ENCODE measurements at regions not wholly inside any gene's neighbourhood (a gene's known extent, or its start where the extent isn't known, plus 50 kb on each side); places are given as distances from the start of the nearest gene placed in this dataset.

DNA sequence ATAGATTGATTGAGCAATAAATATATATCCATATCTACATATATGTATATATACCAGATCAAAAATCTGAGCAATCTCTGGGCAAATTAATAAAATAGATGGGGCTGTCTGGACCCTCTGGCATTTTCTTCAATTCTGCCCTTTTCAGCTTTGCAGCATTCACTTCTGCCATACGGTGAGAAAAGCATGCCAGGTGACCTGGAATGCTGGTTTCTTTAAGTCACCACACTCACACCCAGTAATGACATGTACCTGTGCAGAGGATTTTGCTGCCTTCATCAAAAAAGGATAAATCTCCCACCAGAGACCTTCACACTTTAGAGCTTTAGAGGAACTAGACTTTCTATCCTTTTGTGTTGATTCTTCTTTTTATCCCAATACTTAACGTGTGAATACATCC lies 223.2 kb upstream of the NFIA start:
- H3K9me2 ChIP-seq (ENCODE audit: insufficient read depth): no peaks in the 10 kb centered on the region; the same call in 1 of the 2 replicates
- no peaks in the 10 kb centered on the region for H3K36me3 ChIP-seq (ENCODE audit: low read depth)
- no peaks in the 10 kb centered on the region for H3F3A ChIP-seq (ENCODE audit: insufficient read depth, low read depth)
- H3K9me3 ChIP-seq (ENCODE audit: insufficient read depth, low read depth): no peaks in the 10 kb centered on the region
- DNase-seq: no peak
- BruUV-seq (replicated peaks): no TSS peak
- no peak overlapping the region for H2AFZ ChIP-seq
- no peak overlapping the region for H3K4me3 ChIP-seq
- ChIA-PET POLR2A (ENCODE audit: unreplicated experiment) (no interaction called here), CTCF (interaction anchor here (0.6 to 0.7 kb wide), 2 partner anchors 33 to 723 kb away, joined by 3 read pairs; no protein-coding TSS in a partner anchor)
- H3K4me2 ChIP-seq: no peak overlapping the region
- TF ChIP-seq, protein P1, sequence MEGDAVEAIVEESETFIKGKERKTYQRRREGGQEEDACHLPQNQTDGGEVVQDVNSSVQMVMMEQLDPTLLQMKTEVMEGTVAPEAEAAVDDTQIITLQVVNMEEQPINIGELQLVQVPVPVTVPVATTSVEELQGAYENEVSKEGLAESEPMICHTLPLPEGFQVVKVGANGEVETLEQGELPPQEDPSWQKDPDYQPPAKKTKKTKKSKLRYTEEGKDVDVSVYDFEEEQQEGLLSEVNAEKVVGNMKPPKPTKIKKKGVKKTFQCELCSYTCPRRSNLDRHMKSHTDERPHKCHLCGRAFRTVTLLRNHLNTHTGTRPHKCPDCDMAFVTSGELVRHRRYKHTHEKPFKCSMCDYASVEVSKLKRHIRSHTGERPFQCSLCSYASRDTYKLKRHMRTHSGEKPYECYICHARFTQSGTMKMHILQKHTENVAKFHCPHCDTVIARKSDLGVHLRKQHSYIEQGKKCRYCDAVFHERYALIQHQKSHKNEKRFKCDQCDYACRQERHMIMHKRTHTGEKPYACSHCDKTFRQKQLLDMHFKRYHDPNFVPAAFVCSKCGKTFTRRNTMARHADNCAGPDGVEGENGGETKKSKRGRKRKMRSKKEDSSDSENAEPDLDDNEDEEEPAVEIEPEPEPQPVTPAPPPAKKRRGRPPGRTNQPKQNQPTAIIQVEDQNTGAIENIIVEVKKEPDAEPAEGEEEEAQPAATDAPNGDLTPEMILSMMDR (conservative IDR thresholded peaks at IDR 0.05): no peak
- TF ChIP-seq EZH2 (IDR thresholded peaks at IDR 0.05; ENCODE audit: low read depth): no peak
- no peaks in the 10 kb centered on the region for H3K27me3 ChIP-seq (ENCODE audit: insufficient read depth, low read depth)
- H3K4me1 ChIP-seq (replicated peaks; ENCODE audit: insufficient read depth): no peaks in the 10 kb centered on the region
- H3K27ac ChIP-seq: no peak overlapping the region
- intact Hi-C loops (cut with micrococcal nuclease; ENCODE audit: unreplicated experiment): loop anchor here (5.0 kb wide), 1 partner anchor 728 kb away; no protein-coding TSS in a partner anchor
- H4K20me1 ChIP-seq (ENCODE audit: insufficient read depth): no peaks in the 10 kb centered on the region
- H3K79me2 ChIP-seq (ENCODE audit: low read depth): no peaks in the 10 kb centered on the region

DNA sequence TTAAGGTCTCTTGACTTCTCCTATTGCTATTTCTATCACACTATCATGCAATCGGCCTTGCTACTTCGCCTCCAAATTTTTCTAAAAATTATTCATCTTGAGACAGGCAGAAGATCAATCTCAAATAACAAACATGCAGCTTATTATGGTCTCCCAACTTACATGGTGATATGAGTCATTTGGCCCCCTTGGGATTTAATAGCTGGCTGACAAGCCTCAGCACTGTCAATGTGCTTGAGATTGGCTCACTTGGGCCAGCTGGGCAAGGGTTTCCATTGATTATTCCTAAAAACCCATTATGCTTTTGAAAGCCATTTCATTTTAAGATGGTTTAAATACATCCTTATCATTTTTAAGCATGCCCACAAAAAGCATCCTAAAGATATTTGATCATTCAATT lies 224.5 kb upstream of the NFIA start:
- no peaks in the 10 kb centered on the region; the same call in 1 of the 2 replicates for H3K9me2 ChIP-seq (ENCODE audit: insufficient read depth)
- TF ChIP-seq, protein P1 (conservative IDR thresholded peaks at IDR 0.05): no peak
- no peak for TF ChIP-seq EZH2 (IDR thresholded peaks at IDR 0.05; ENCODE audit: low read depth)
- no peaks in the 10 kb centered on the region for H3K9me3 ChIP-seq (ENCODE audit: insufficient read depth, low read depth)
- POLR2A ChIA-PET (ENCODE audit: unreplicated experiment): no interaction called here
- no peaks in the 10 kb centered on the region for H3K36me3 ChIP-seq (ENCODE audit: low read depth)
- BruUV-seq (replicated peaks): no TSS peak
- no peak overlapping the region for H3K4me3 ChIP-seq
- H3K4me1 ChIP-seq (replicated peaks; ENCODE audit: insufficient read depth): no peaks in the 10 kb centered on the region
- H3K4me2 ChIP-seq: no peak overlapping the region
- H3K27ac ChIP-seq: no peak overlapping the region
- H4K20me1 ChIP-seq (ENCODE audit: insufficient read depth): no peaks in the 10 kb centered on the region
- intact Hi-C loops (cut with micrococcal nuclease; ENCODE audit: unreplicated experiment): loop anchor here (5.0 kb wide), 1 partner anchor 729 kb away; no protein-coding TSS in a partner anchor
- DNase-seq: no peak
- CTCF ChIA-PET: no interaction called here
- H3K27me3 ChIP-seq (ENCODE audit: insufficient read depth, low read depth): no peaks in the 10 kb centered on the region
- H2AFZ ChIP-seq: no peak overlapping the region
- H3F3A ChIP-seq (ENCODE audit: insufficient read depth, low read depth): no peaks in the 10 kb centered on the region
- no peaks in the 10 kb centered on the region for H3K79me2 ChIP-seq (ENCODE audit: low read depth)

DNA sequence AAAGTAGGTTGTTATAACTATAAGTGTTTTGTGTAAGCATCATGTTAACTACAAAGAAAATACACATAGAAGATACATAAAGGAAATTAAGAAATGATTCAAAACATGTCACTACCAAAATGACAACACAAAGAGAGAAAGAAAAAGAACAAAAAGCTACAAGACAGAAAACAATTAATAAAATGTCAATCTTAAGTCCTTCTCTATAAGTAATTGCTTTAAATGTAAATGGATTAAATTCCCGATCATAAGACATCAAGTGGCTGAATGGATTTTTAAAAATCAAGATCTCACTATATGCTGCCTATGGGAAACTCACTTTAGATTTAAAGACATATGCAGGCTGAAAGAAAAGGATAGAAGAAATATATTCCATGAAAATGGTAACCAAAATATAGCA lies 232.3 kb upstream of the NFIA start:
- TF ChIP-seq, protein P1 (conservative IDR thresholded peaks at IDR 0.05): no peak
- TF ChIP-seq EZH2 (IDR thresholded peaks at IDR 0.05; ENCODE audit: low read depth): no peak
- intact Hi-C loops (cut with micrococcal nuclease; ENCODE audit: unreplicated experiment): no loop called here
- CTCF ChIA-PET: interaction anchor here (0.6 kb wide), 1 partner anchor 669 kb away, joined by 3 read pairs; no protein-coding TSS in a partner anchor

More for the DNA sequence above, 232.3 kb upstream of the NFIA start:
- H3K9me3 ChIP-seq (ENCODE audit: insufficient read depth, low read depth): 0 out of 2 replicates have a peak, but pooled peaks cover 3% of the 10 kb centered on the region
- no peaks in the 10 kb centered on the region for H3K4me1 ChIP-seq (replicated peaks; ENCODE audit: insufficient read depth)
- no peaks in the 10 kb centered on the region for H3K79me2 ChIP-seq (ENCODE audit: low read depth)
- no peaks in the 10 kb centered on the region for H3K27me3 ChIP-seq (ENCODE audit: insufficient read depth, low read depth)
- H2AFZ ChIP-seq: no peak overlapping the region
- no TSS peak for BruUV-seq (replicated peaks)
- no peaks in the 10 kb centered on the region for H4K20me1 ChIP-seq (ENCODE audit: insufficient read depth)
- DNase-seq: no peak
- H3K36me3 ChIP-seq (ENCODE audit: low read depth): no peaks in the 10 kb centered on the region
- H3K9me2 ChIP-seq (ENCODE audit: insufficient read depth): 0 out of 2 replicates have a peak, but pooled peaks cover 4% of the 10 kb centered on the region
- H3K4me2 ChIP-seq: no peak overlapping the region
- POLR2A ChIA-PET (ENCODE audit: unreplicated experiment): interaction anchor here (0.6 kb wide), 1 partner anchor 590 kb away, joined by 7 read pairs; no protein-coding TSS in a partner anchor
- H3K4me3 ChIP-seq: no peak overlapping the region
- no peaks in the 10 kb centered on the region for H3F3A ChIP-seq (ENCODE audit: insufficient read depth, low read depth)
- no peak overlapping the region for H3K27ac ChIP-seq
